H9 (cell line): ENCODE measurements at regions not wholly inside any gene's neighbourhood (a gene's known extent, or its start where the extent isn't known, plus 50 kb on each side); places are given as distances from the start of the nearest gene placed in this dataset.

Experiments used
- DNase-seq: peaks from one replicate; pipeline ENCODE4 v3.0.0-alpha.2; 2017
- H2AFZ ChIP-seq: one replicate; pipeline ENCODE4 v1.6.1; 2013; ENCODE audit warnings: mild to moderate bottlenecking, low read length, control low read depth, moderate library complexity
- H2AK5ac ChIP-seq: 2 replicates; pipeline ENCODE4 v1.6.1; 2013; ENCODE audit warnings: low read length, control low read depth, mixed read lengths; ENCODE audit not compliant: insufficient read length
- H2BK120ac ChIP-seq: one replicate; pipeline ENCODE4 v1.6.1; 2013; ENCODE audit warnings: low read depth, mild to moderate bottlenecking, low read length, control low read depth, inconsistent platforms; ENCODE audit not compliant: poor library complexity, severe bottlenecking
- H2BK12ac ChIP-seq: 2 replicates; pipeline ENCODE4 v1.6.1; 2013; ENCODE audit warnings: low read length, control low read depth, mixed read lengths, low read depth; ENCODE audit not compliant: insufficient read length
- H2BK15ac ChIP-seq: 2 replicates; pipeline ENCODE4 v1.6.1; 2013; ENCODE audit warnings: low read depth, low read length, control low read depth
- H2BK20ac ChIP-seq: one replicate; pipeline ENCODE4 v1.6.1; 2013; ENCODE audit warnings: low read depth, mild to moderate bottlenecking, low read length, control low read depth, inconsistent platforms; ENCODE audit not compliant: poor library complexity, severe bottlenecking
- H2BK5ac ChIP-seq: 2 replicates; pipeline ENCODE4 v1.6.1; 2013; ENCODE audit warnings: low read length, control low read depth, mixed read lengths; ENCODE audit not compliant: insufficient read length
- H3K14ac ChIP-seq: 2 replicates; pipeline ENCODE4 v1.6.1; 2013; ENCODE audit warnings: low read length, control low read depth; ENCODE audit not compliant: insufficient read depth
- H3K18ac ChIP-seq: 2 replicates; pipeline ENCODE4 v1.6.1; 2013; ENCODE audit warnings: low read depth, mild to moderate bottlenecking, mixed read lengths, low read length, control low read depth; ENCODE audit not compliant: insufficient read length
- H3K23ac ChIP-seq: 2 replicates; pipeline ENCODE4 v1.6.1; 2013; ENCODE audit warnings: low read length, control low read depth, mixed read lengths, low read depth; ENCODE audit not compliant: insufficient read length
- H3K23me2 ChIP-seq: 2 replicates; pipeline ENCODE4 v1.6.1; 2013; ENCODE audit warnings: low read depth, mild to moderate bottlenecking, mixed read lengths, low read length, control low read depth; ENCODE audit not compliant: insufficient read length, poor library complexity, severe bottlenecking
- H3K27ac ChIP-seq: 2 replicates; pipeline ENCODE4 v1.5.1; 2013; ENCODE audit warnings: low read length, control low read depth, mixed read lengths, low read depth; ENCODE audit not compliant: insufficient read length
- H3K27me3 ChIP-seq: 2 replicates; pipeline ENCODE4 v1.6.1; 2013; ENCODE audit warnings: low read length, control low read depth, inconsistent platforms; ENCODE audit not compliant: insufficient read depth
- H3K4ac ChIP-seq: 2 replicates; pipeline ENCODE4 v1.6.1; 2013; ENCODE audit warnings: low read depth, mild to moderate bottlenecking, control low read depth, inconsistent platforms, low read length, moderate library complexity
- H3K4me1 ChIP-seq: 2 replicates; pipeline ENCODE4 v1.6.1; 2013; ENCODE audit warnings: low read length, control low read depth, inconsistent platforms; ENCODE audit not compliant: insufficient read depth
- H3K4me2 ChIP-seq: 2 replicates; pipeline ENCODE4 v1.6.1; 2013; ENCODE audit warnings: low read length, control low read depth, mixed read lengths; ENCODE audit not compliant: insufficient read length, insufficient read depth
- H3K56ac ChIP-seq: 2 replicates; pipeline ENCODE4 v1.6.1; 2013; ENCODE audit warnings: low read depth, mild to moderate bottlenecking, mixed read lengths, low read length, control low read depth; ENCODE audit not compliant: insufficient read length
- H3K79me1 ChIP-seq: 2 replicates; pipeline ENCODE4 v1.6.1; 2013; ENCODE audit warnings: low read depth, mild to moderate bottlenecking, moderate library complexity, low read length, control low read depth, inconsistent platforms; ENCODE audit not compliant: insufficient read depth, poor library complexity, severe bottlenecking
- H3K79me2 ChIP-seq: 2 replicates; pipeline ENCODE4 v1.6.1; 2013; ENCODE audit warnings: low read length, control low read depth, inconsistent platforms; ENCODE audit not compliant: insufficient read depth
- H3K9ac ChIP-seq: 2 replicates; pipeline ENCODE4 v1.6.1; 2013; ENCODE audit warnings: low read length, control low read depth, mixed read lengths; ENCODE audit not compliant: insufficient read length; ENCODE audit errors: extremely low read depth
- H3K9me3 ChIP-seq: one replicate; pipeline ENCODE4 v1.6.1; 2013; ENCODE audit warnings: low read depth, low read length, inconsistent platforms; ENCODE audit not compliant: control insufficient read depth
- H3T11ph ChIP-seq: one replicate; pipeline ENCODE4 v1.6.1; 2013; ENCODE audit warnings: mild to moderate bottlenecking, low read length, control low read depth, inconsistent platforms
- H4K20me1 ChIP-seq: one replicate; pipeline ENCODE4 v1.6.1; 2013; ENCODE audit not compliant: control insufficient read depth, insufficient read length, insufficient read depth
- H4K5ac ChIP-seq: 2 replicates; pipeline ENCODE4 v1.6.1; 2013; ENCODE audit warnings: low read depth, mild to moderate bottlenecking, mixed read lengths, low read length, control low read depth; ENCODE audit not compliant: insufficient read length
- H4K8ac ChIP-seq: replicated peaks from 2 replicates; pipeline ENCODE4 v1.6.1; 2013; ENCODE audit warnings: low read length, control low read depth, mixed read lengths, low read depth; ENCODE audit not compliant: insufficient read length
- H4K91ac ChIP-seq: 2 replicates; pipeline ENCODE4 v1.6.1; 2013; ENCODE audit warnings: low read depth, mild to moderate bottlenecking, moderate library complexity, mixed read lengths, low read length, control low read depth; ENCODE audit not compliant: insufficient read length
- H3K27ac Mint-ChIP-seq, 3 experiments: 2 replicates in 2 of 3; 3 replicates in 1 of 3; pipeline ENCODE4 v1.8.0; 2020 to 2021; ENCODE audit warnings: mixed read lengths in 3 of 3, mild to moderate bottlenecking in 1 of 3, moderate library complexity in 1 of 3
- H3K27me3 Mint-ChIP-seq: 2 replicates; pipeline ENCODE4 v1.8.0; 2021; ENCODE audit warnings: low read depth, mild to moderate bottlenecking, moderate library complexity, mixed read lengths
- H3K36me3 Mint-ChIP-seq, 3 experiments: 2 replicates in 2 of 3; 3 replicates in 1 of 3; pipeline ENCODE4 v1.8.0; 2020 to 2021; ENCODE audit warnings: low read depth in 3 of 3, mixed read lengths in 3 of 3; ENCODE audit not compliant: insufficient read depth in 1 of 3
- H3K4me1 Mint-ChIP-seq, 2 experiments: 2 replicates each; pipeline ENCODE4 v1.8.0; 2020; ENCODE audit warnings: mixed read lengths in 2 of 2
- H3K4me3 Mint-ChIP-seq, 2 experiments: 2 replicates in 1 of 2; 3 replicates in 1 of 2; pipeline ENCODE4 v1.8.0; 2020 to 2021; ENCODE audit warnings: mild to moderate bottlenecking in 2 of 2, mixed read lengths in 2 of 2, moderate library complexity in 1 of 2
- H3K9me3 Mint-ChIP-seq, 2 experiments: 2 replicates in 1 of 2; 3 replicates in 1 of 2; pipeline ENCODE4 v1.8.0; 2020; ENCODE audit warnings: mild to moderate bottlenecking in 2 of 2, mixed read lengths in 2 of 2, moderate library complexity in 1 of 2
- CTCF ChIP-seq: fragments of 200-600 bp; sonication (generic); conservative IDR thresholded peaks from 3 replicates; pipeline ENCODE4 v1.8.0; 2021; ENCODE audit warnings: antibody characterized with exemption, mild to moderate bottlenecking
- WGBS: extraction: QIAGEN DNeasy Blood & Tissue Kit; methylation state at CpG from one replicate; pipeline ENCODE4 v1.1.7; 2013; ENCODE audit warnings: missing lambda C conversion rate, low lambda C conversion rate, mixed read lengths; ENCODE audit not compliant: insufficient read length; ENCODE audit errors: extremely low coverage; 5-methylcytosine and 5-hydroxymethylcytosine counted together

- WGBS = no CpG with 5 or more reads among the region's 3 CpGs
- Mint-ChIP-seq H3K4me1 (peaks cover 12 to 13% of the 10 kb centered on the region in 2 experiments), H3K4me3 (no peak overlapping the region), H3K9me3 (no peaks in the 10 kb centered on the region), H3K27ac (no peak overlapping the region), H3K27me3 (no peaks in the 10 kb centered on the region), H3K36me3 (no peaks in the 10 kb centered on the region)
- Histone ChIP-seq H3K9me3 (no peaks in the 10 kb centered on the region), H3K23ac (no peak overlapping the region), H2AFZ (no peak overlapping the region), H3K18ac (no peak overlapping the region), H3K79me2 (no peaks in the 10 kb centered on the region), H2BK12ac (no peak overlapping the region), H3K27me3 (no peaks in the 10 kb centered on the region), H4K20me1 (no peaks in the 10 kb centered on the region), H3K23me2 (no peaks in the 10 kb centered on the region), H3K9ac (no peak overlapping the region), H3K79me1 (no peaks in the 10 kb centered on the region), H4K91ac (no peak overlapping the region), H3K4me2 (no peak overlapping the region), H2BK15ac (no peak overlapping the region), H3K4me1 (peaks cover 6% of the 10 kb centered on the region; the same call in 1 of the 2 replicates), H2BK5ac (no peak overlapping the region), H3K14ac (no peak overlapping the region), H4K5ac (no peak overlapping the region), H2BK120ac (no peak overlapping the region), H2AK5ac (no peak overlapping the region), H2BK20ac (no peak overlapping the region), H3K4ac (no peak overlapping the region), H3K56ac (no peak overlapping the region), H3T11ph (no peak overlapping the region), H3K27ac (no peak overlapping the region), H4K8ac (no peak overlapping the region)
- DNase-seq = no peak
- no peak for TF ChIP-seq CTCF
Observed at GRCh38 chr3:132785292-132785691, 63.1 kb upstream of the NPHP3 start.
